ENCODE measurements at regions not wholly inside any gene's neighbourhood (a gene's known extent, or its start where the extent isn't known, plus 50 kb on each side); places are given as distances from the start of the nearest gene placed in this dataset.

DNA sequence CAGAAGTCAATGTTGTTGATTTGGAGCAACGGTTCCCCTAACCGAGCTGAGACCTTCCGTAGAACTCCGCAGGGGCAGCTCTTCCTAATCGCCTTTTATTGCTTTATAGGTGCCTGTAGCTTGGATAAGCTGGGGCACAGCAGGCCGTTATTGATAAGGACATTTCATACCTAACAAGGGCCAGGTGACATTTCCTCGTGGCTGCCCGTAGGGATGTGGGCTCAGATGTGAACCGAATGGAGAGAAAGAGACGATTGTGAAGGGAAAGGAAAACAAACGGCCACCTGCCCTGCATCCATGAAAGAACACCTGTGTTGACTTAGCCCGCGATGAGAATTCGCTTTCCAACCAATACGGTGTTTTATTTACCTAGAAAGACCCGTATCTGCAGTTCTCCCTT is 53.3 kb upstream of the DACT2 start:
- H3K27me3 ChIP-seq (ENCODE audit: control insufficient read depth, insufficient read depth, low read length): no peaks in the 10 kb centered on the region
- no peak for DNase-seq (ENCODE audit: low read depth)
- H3K4me3 ChIP-seq (ENCODE audit: low read depth, low read length): no peak overlapping the region
- FAIRE-seq: no peak
- TF ChIP-seq, protein P1, sequence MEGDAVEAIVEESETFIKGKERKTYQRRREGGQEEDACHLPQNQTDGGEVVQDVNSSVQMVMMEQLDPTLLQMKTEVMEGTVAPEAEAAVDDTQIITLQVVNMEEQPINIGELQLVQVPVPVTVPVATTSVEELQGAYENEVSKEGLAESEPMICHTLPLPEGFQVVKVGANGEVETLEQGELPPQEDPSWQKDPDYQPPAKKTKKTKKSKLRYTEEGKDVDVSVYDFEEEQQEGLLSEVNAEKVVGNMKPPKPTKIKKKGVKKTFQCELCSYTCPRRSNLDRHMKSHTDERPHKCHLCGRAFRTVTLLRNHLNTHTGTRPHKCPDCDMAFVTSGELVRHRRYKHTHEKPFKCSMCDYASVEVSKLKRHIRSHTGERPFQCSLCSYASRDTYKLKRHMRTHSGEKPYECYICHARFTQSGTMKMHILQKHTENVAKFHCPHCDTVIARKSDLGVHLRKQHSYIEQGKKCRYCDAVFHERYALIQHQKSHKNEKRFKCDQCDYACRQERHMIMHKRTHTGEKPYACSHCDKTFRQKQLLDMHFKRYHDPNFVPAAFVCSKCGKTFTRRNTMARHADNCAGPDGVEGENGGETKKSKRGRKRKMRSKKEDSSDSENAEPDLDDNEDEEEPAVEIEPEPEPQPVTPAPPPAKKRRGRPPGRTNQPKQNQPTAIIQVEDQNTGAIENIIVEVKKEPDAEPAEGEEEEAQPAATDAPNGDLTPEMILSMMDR (IDR thresholded peaks at IDR 0.05; ENCODE audit: insufficient read depth, low read length, severe bottlenecking): no peak
- no peaks in the 10 kb centered on the region for H3K36me3 ChIP-seq (ENCODE audit: control insufficient read depth, insufficient read depth, low read length)

DNA sequence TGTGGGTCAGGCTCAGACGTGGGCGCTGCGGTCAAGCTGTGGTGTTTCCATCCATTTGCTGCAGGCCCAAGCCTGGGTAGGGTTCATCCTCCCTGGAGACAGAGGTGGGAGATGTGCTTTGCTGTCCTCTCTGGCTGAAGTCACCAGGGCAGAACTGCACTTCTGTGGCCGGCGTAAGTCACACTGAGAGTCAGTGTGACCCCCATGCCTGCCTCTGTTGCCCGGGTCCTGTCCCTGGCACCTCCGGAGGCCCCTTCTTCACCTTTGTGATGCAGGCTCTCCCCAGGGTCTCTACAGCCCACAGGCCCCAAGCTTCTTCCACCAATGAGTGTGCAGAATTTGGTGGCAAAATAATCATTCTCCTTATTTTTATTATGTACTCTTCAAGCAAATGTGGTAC is 53.8 kb upstream of the DACT2 start:
- Histone ChIP-seq H3K36me3 (ENCODE audit: control insufficient read depth, insufficient read depth, low read length) (no peaks in the 10 kb centered on the region), H3K27me3 (ENCODE audit: control insufficient read depth, insufficient read depth, low read length) (no peaks in the 10 kb centered on the region), H3K4me3 (ENCODE audit: low read depth, low read length) (no peak overlapping the region)
- TF ChIP-seq, protein P1 (IDR thresholded peaks at IDR 0.05; ENCODE audit: insufficient read depth, low read length, severe bottlenecking): no peak
- DNase-seq (ENCODE audit: low read depth) (no peak), FAIRE-seq (no peak)

DNA sequence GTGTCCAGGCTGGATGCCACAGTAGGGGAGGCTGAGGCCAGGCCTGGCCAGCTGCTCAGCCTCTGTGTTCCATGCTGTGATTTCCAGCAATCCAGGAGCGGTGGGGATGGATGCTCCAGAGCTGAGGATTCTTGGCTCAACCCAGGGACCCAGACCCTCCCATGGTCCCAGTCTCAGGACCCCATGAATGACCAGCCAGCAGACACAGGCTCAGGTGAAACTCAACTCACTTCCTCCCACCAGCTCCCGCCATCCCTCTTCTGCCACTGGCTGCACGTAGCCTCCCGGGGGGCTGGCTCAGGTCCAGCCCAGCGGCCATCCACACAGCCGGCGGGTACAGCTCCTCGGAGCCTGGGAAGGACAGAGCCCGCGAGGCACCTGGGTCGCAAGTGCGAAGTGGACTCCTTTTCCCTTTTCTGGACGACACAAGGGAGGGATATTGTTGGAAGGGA is 54.5 kb upstream of the DACT2 start:
- DNase-seq (ENCODE audit: low read depth): no peak
- Histone ChIP-seq H3K36me3 (ENCODE audit: control insufficient read depth, insufficient read depth, low read length) (no peaks in the 10 kb centered on the region), H3K4me3 (ENCODE audit: low read depth, low read length) (no peak overlapping the region), H3K27me3 (ENCODE audit: control insufficient read depth, insufficient read depth, low read length) (no peaks in the 10 kb centered on the region)
- no peak for FAIRE-seq
- TF ChIP-seq, protein P1 (IDR thresholded peaks at IDR 0.05; ENCODE audit: insufficient read depth, low read length, severe bottlenecking): no peak

DNA sequence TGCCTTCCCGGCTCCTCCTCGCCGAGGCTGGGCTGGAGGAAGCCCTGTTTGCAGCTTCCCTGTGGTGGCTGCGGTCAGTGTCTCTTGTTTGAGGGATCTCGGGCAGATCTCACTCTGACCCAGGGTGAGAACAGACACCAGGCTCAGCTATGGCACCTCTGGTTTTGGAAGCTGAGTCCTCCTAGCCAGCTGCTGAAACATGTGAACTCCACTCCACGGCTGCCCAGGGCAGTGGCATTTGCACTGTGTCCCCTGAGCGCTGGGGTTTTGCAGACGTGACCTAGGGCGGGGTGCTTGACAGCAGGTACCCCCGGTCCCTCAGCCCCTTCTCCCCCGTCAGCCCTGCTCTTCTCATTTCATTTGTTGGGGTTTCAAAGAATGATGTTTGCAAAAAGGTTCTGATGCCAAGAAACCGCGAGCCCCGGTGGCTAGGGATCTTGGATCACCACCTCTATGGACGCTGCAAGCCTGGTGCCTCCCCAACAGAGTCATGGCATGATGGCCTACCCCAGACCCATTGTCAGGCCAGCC is 55.0 kb upstream of the DACT2 start:
- H3K4me3 ChIP-seq (ENCODE audit: low read depth, low read length): no peak overlapping the region
- TF ChIP-seq, protein P1 (IDR thresholded peaks at IDR 0.05; ENCODE audit: insufficient read depth, low read length, severe bottlenecking): no peak
- H3K36me3 ChIP-seq (ENCODE audit: control insufficient read depth, insufficient read depth, low read length): no peaks in the 10 kb centered on the region
- no peaks in the 10 kb centered on the region for H3K27me3 ChIP-seq (ENCODE audit: control insufficient read depth, insufficient read depth, low read length)
- FAIRE-seq: no peak
- no peak for DNase-seq (ENCODE audit: low read depth)

DNA sequence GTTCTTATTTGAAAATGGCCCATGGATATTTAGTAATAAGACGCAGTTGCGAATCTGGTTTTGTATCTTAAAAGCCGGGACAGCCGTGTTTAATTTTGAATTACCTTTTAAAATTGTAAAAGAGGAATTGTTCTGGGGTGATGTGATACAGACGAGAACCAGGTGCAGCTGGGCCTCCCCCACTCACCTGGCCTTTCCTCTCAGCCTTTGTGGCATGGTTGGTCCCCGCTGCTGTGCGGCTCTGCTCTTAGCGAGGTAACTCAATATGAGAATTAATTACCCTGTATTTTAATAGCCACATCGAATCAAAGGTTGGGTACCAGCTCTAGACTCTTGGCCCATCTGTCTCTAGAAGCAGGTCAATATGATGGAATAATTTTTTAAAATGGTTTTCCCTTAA is 56.5 kb upstream of the DACT2 start:
- TF ChIP-seq, protein P1 (IDR thresholded peaks at IDR 0.05; ENCODE audit: insufficient read depth, low read length, severe bottlenecking): no peak
- Histone ChIP-seq H3K27me3 (ENCODE audit: control insufficient read depth, insufficient read depth, low read length) (no peaks in the 10 kb centered on the region), H3K36me3 (ENCODE audit: control insufficient read depth, insufficient read depth, low read length) (no peaks in the 10 kb centered on the region), H3K4me3 (ENCODE audit: low read depth, low read length) (no peak overlapping the region)
- FAIRE-seq (no peak), DNase-seq (ENCODE audit: low read depth) (no peak)

DNA sequence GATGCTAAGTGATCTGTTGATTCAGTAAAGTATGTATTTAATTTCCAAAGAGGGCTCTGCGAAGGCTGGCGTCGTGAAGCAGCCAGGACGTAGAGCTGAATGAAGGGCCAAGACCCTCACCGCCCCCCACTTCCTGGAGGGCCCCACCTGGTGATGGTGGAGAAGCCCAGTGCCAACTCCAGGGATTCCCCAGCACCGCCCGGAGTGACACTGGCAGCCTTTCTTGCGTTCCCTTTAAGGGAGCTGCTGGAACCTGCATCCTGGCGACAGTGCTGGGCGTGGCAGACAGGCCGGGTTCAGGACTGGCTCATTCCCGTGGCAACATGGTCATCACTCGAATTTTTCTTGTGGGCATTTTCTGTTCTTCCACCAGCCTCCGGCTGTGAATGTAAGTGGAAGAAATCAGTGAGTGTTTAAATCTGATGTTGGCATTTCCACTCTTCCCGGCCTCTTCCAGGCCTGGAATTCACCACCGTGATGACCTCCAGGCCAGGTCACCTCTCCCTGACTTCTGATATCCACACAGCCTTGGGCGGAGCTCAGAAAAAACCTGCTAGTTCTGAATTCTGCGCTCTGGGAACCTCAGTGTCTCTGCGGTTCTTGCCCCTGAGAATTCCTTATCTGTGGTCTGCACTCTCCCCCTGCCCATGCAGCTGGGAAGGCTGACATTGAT is 57.4 kb upstream of the DACT2 start:
- no peak for DNase-seq (ENCODE audit: low read depth)
- Histone ChIP-seq H3K27me3 (ENCODE audit: control insufficient read depth, insufficient read depth, low read length) (no peaks in the 10 kb centered on the region), H3K4me3 (ENCODE audit: low read depth, low read length) (no peak overlapping the region), H3K36me3 (ENCODE audit: control insufficient read depth, insufficient read depth, low read length) (no peaks in the 10 kb centered on the region)
- TF ChIP-seq, protein P1 (IDR thresholded peaks at IDR 0.05; ENCODE audit: insufficient read depth, low read length, severe bottlenecking): no peak
- FAIRE-seq: no peak

Measured in bronchial epithelial cell (primary cell).